Panc1 (cell line): ENCODE measurements at regions not wholly inside any gene's neighbourhood (a gene's known extent, or its start where the extent isn't known, plus 50 kb on each side); places are given as distances from the start of the nearest gene placed in this dataset.

Source experiments
- ATAC-seq: fragments of 200-7000 bp; cut with Tn5 transposase; 2 replicates; pipeline ENCODE4 v1.9.1; 2020; ENCODE audit warnings: mild to moderate bottlenecking, moderate library complexity
- BruUV-seq: library from RNA; stranded (reverse); fragments of 400-500 nt; replicated peaks from 2 replicates; lab custom pipeline; 2021; lab: Mats Ljungman, UMichigan
- CTCF ChIA-PET: fragments of 300-600 bp; sonication (Branson Sonifier 250); formaldehyde crosslinking; loops from one replicate; lab custom pipeline; 2022; ENCODE audit warnings: antibody characterized with exemption; lab: Charles Lee
- POLR2A ChIA-PET: fragments of 300-600 bp; sonication (Branson Sonifier 250); formaldehyde crosslinking; loops from one replicate; lab custom pipeline; 2022; ENCODE audit warnings: antibody characterized with exemption; lab: Charles Lee
- DNase-seq: peaks from one replicate; pipeline ENCODE4 v3.0.0-alpha.2; 2010; ENCODE audit warnings: low read depth, low spot score
- H3K27ac ChIP-seq: 2 replicates; pipeline ENCODE4 v1.5.1; 2011; ENCODE audit warnings: mild to moderate bottlenecking, low read length, inconsistent platforms
- H3K27me3 ChIP-seq: fragments of 200-500 bp; sonication (Bioruptor generic); 2 replicates; pipeline ENCODE4 v1.6.0; 2014; ENCODE audit warnings: low read length, inconsistent platforms; ENCODE audit not compliant: control insufficient read depth, insufficient read depth
- H3K36me3 ChIP-seq: fragments of 200-500 bp; sonication (Bioruptor generic); 2 replicates; pipeline ENCODE4 v1.5.1; 2014; ENCODE audit warnings: inconsistent platforms, mild to moderate bottlenecking, low read length, moderate library complexity; ENCODE audit not compliant: control insufficient read depth, insufficient read depth
- H3K4me1 ChIP-seq: 2 replicates; pipeline ENCODE4 v1.5.1; 2011; ENCODE audit warnings: inconsistent platforms, mild to moderate bottlenecking, low read length, moderate library complexity; ENCODE audit not compliant: control insufficient read depth, insufficient read depth
- H3K4me3 ChIP-seq, 2 experiments: 2 replicates each; pipeline ENCODE4 v1.5.1; 2011 to 2012; ENCODE audit warnings: low read depth in 2 of 2, low read length in 2 of 2, mild to moderate bottlenecking in 2 of 2, inconsistent platforms in 1 of 2, moderate library complexity in 1 of 2
- H3K9me3 ChIP-seq: fragments of 200-500 bp; sonication (Bioruptor generic); 2 replicates; pipeline ENCODE4 v1.5.1; 2014; ENCODE audit warnings: low read depth, mild to moderate bottlenecking, inconsistent platforms, low read length, moderate library complexity; ENCODE audit not compliant: control insufficient read depth, insufficient read depth
- CTCF ChIP-seq: fragments of 450-650 bp; IDR thresholded peaks from 2 replicates; pipeline ENCODE4 v1.5.1; 2017; ENCODE audit warnings: mild to moderate bottlenecking
- POLR2AphosphoS5 ChIP-seq: IDR thresholded peaks from 2 replicates; pipeline ENCODE4 v1.6.1; 2012; ENCODE audit warnings: mild to moderate bottlenecking, low read depth, low read length, moderate library complexity
- REST ChIP-seq, 2 experiments: IDR thresholded peaks; 2 replicates each; pipeline ENCODE4 v1.6.1; 2011 to 2012; ENCODE audit warnings: low read depth in 2 of 2, control low read depth in 1 of 2, low read length in 1 of 2, mild to moderate bottlenecking in 1 of 2, moderate library complexity in 1 of 2; ENCODE audit not compliant: insufficient read depth in 1 of 2
- SIN3A ChIP-seq: IDR thresholded peaks from 2 replicates; pipeline ENCODE4 v1.6.1; 2012; ENCODE audit warnings: low read depth, mild to moderate bottlenecking, low read length, moderate library complexity, borderline replicate concordance; ENCODE audit not compliant: insufficient read depth
- TCF7L2 ChIP-seq: IDR thresholded peaks from 2 replicates; pipeline ENCODE4 v1.6.1; 2011; ENCODE audit warnings: mild to moderate bottlenecking, low read depth, low read length, inconsistent platforms
- in situ Hi-C: cut with HindIII; loops from 2 replicates; pipeline ENCODE4 v1.10.0; 2016; ENCODE audit warnings: low sequenced_read_pairs, low pct_unique_long_range_greater_than_20kb
- intact Hi-C: fragments of 100-400 bp; cut with micrococcal nuclease; formaldehyde crosslinking; loops from one replicate; pipeline ENCODE4 v1.10.0; 2022; ENCODE audit not compliant: unreplicated experiment

- DNase-seq (no peak), ATAC-seq (no peak)
- Histone ChIP-seq H3K36me3 (no peaks in the 10 kb centered on the region), H3K4me3 (no peak overlapping the region), H3K4me1 (no peaks in the 10 kb centered on the region; the same call in 1 of the 2 replicates), H3K27me3 (no peaks in the 10 kb centered on the region), H3K9me3 (no peaks in the 10 kb centered on the region), H3K27ac (no peak overlapping the region)
- CTCF ChIA-PET: no interaction called here
- POLR2A ChIA-PET: no interaction called here
- intact Hi-C loops (loop anchor here (10.0 kb wide), 1 partner anchor 66 kb away; no protein-coding TSS in a partner anchor), in situ Hi-C loops (no loop called here)
- BruUV-seq: no TSS peak
- TF ChIP-seq SIN3A: no peak
- no peak for TF ChIP-seq CTCF
- TF ChIP-seq REST (IDR thresholded peaks at IDR 0.05; ENCODE audit: insufficient read depth in 1 of 2, low read depth in 2 of 2, low read length in 1 of 2): no peak
- no peak for TF ChIP-seq TCF7L2
- no peak for TF ChIP-seq POLR2AphosphoS5
Observed at GRCh38 chr9:121559183-121559582, 59.5 kb upstream of the GGTA1 start.

- intact Hi-C loops: no loop called here
- POLR2A ChIA-PET: no interaction called here
- DNase-seq: no peak
- H3K27ac ChIP-seq: no peak overlapping the region
- H3K36me3 ChIP-seq: no peaks in the 10 kb centered on the region
- in situ Hi-C loops: no loop called here
- ATAC-seq: no peak
- H3K9me3 ChIP-seq: no peaks in the 10 kb centered on the region
- no peaks in the 10 kb centered on the region for H3K27me3 ChIP-seq
- no TSS peak for BruUV-seq
- H3K4me1 ChIP-seq: no peaks in the 10 kb centered on the region; the same call in 1 of the 2 replicates
- no peak for TF ChIP-seq SIN3A
- no peak for TF ChIP-seq TCF7L2
- no peak for TF ChIP-seq CTCF
- no peak for TF ChIP-seq REST (IDR thresholded peaks at IDR 0.05; ENCODE audit: insufficient read depth in 1 of 2, low read depth in 2 of 2, low read length in 1 of 2)
- no peak for TF ChIP-seq POLR2AphosphoS5
- CTCF ChIA-PET: interaction anchor here (1.3 to 1.7 kb wide), 2 partner anchors 10 to 13 kb away, joined by 3 to 5 read pairs; no protein-coding TSS in a partner anchor
- no peak overlapping the region for H3K4me3 ChIP-seq
Observed at GRCh38 chr9:121560921-121561320, 61.3 kb upstream of the GGTA1 start.
